ENCODE measurements at regions not wholly inside any gene's neighbourhood (a gene's known extent, or its start where the extent isn't known, plus 50 kb on each side); places are given as distances from the start of the nearest gene placed in this dataset.

GRCh38 chr12:102685841-102686240, 205.5 kb upstream of the IGF1 start:
- CTCF ChIA-PET = interaction anchor here (0.5 to 1.2 kb wide), 2 partner anchors 17 to 279 kb away, joined by 3 to 4 read pairs; no protein-coding TSS in a partner anchor
- Mint-ChIP-seq H3K4me3 (ENCODE audit: low read depth, unreplicated experiment) (no peak overlapping the region), H3K27ac (ENCODE audit: unreplicated experiment) (no peak overlapping the region), H3K4me1 (ENCODE audit: low read depth, unreplicated experiment) (peaks cover 19% of the 10 kb centered on the region), H3K9me3 (ENCODE audit: low read depth, unreplicated experiment) (no peaks in the 10 kb centered on the region), H3K36me3 (ENCODE audit: insufficient read depth, unreplicated experiment) (no peaks in the 10 kb centered on the region), H3K27me3 (ENCODE audit: unreplicated experiment) (no peaks in the 10 kb centered on the region)
- intact Hi-C loops (cut with micrococcal nuclease; ENCODE audit: unreplicated experiment) = no loop called here
- no TSS peak for BruUV-seq (replicated peaks)
- DNase-seq = no peak
- no peak for TF ChIP-seq CTCF (IDR thresholded peaks at IDR 0.05; ENCODE audit: unreplicated experiment)

GRCh38 chr12:102685172-102685571, 204.8 kb upstream of the IGF1 start:
- H3K4me1 Mint-ChIP-seq (ENCODE audit: low read depth, unreplicated experiment) = peaks cover 12% of the 10 kb centered on the region
- no peak overlapping the region for H3K4me3 Mint-ChIP-seq (ENCODE audit: low read depth, unreplicated experiment)
- no peak for TF ChIP-seq CTCF (IDR thresholded peaks at IDR 0.05; ENCODE audit: unreplicated experiment)
- BruUV-seq (replicated peaks) = no TSS peak
- DNase-seq = no peak
- intact Hi-C loops (cut with micrococcal nuclease; ENCODE audit: unreplicated experiment) = no loop called here
- no peaks in the 10 kb centered on the region for H3K27me3 Mint-ChIP-seq (ENCODE audit: unreplicated experiment)
- H3K9me3 Mint-ChIP-seq (ENCODE audit: low read depth, unreplicated experiment) = no peaks in the 10 kb centered on the region
- no peak overlapping the region for H3K27ac Mint-ChIP-seq (ENCODE audit: unreplicated experiment)
- no peaks in the 10 kb centered on the region for H3K36me3 Mint-ChIP-seq (ENCODE audit: insufficient read depth, unreplicated experiment)
- CTCF ChIA-PET = no interaction called here

- Mint-ChIP-seq H3K4me1 (ENCODE audit: low read depth, unreplicated experiment) (no peaks in the 10 kb centered on the region), H3K4me3 (ENCODE audit: low read depth, unreplicated experiment) (no peak overlapping the region), H3K27me3 (ENCODE audit: unreplicated experiment) (no peaks in the 10 kb centered on the region), H3K36me3 (ENCODE audit: insufficient read depth, unreplicated experiment) (no peaks in the 10 kb centered on the region), H3K9me3 (ENCODE audit: low read depth, unreplicated experiment) (peaks cover 3% of the 10 kb centered on the region), H3K27ac (ENCODE audit: unreplicated experiment) (no peak overlapping the region)
- CTCF ChIA-PET = no interaction called here
- intact Hi-C loops (cut with micrococcal nuclease; ENCODE audit: unreplicated experiment) = no loop called here
- no peak for TF ChIP-seq CTCF (IDR thresholded peaks at IDR 0.05; ENCODE audit: unreplicated experiment)
- no TSS peak for BruUV-seq (replicated peaks)
- DNase-seq = no peak
Observed at GRCh38 chr12:102682366-102683289, 202.3 kb upstream of the IGF1 start.

- Mint-ChIP-seq H3K9me3 (ENCODE audit: low read depth, unreplicated experiment) (peaks cover 3% of the 10 kb centered on the region), H3K36me3 (ENCODE audit: insufficient read depth, unreplicated experiment) (no peaks in the 10 kb centered on the region), H3K4me3 (ENCODE audit: low read depth, unreplicated experiment) (no peak overlapping the region), H3K27me3 (ENCODE audit: unreplicated experiment) (no peaks in the 10 kb centered on the region), H3K27ac (ENCODE audit: unreplicated experiment) (no peak overlapping the region), H3K4me1 (ENCODE audit: low read depth, unreplicated experiment) (no peaks in the 10 kb centered on the region)
- intact Hi-C loops (cut with micrococcal nuclease; ENCODE audit: unreplicated experiment) = no loop called here
- TF ChIP-seq CTCF (IDR thresholded peaks at IDR 0.05; ENCODE audit: unreplicated experiment) = no peak
- CTCF ChIA-PET = no interaction called here
- no TSS peak for BruUV-seq (replicated peaks)
- no peak for DNase-seq
Observed at GRCh38 chr12:102681747-102682146, 201.4 kb upstream of the IGF1 start.
